HG03103 (cell line): ENCODE measurements at regions not wholly inside any gene's neighbourhood (a gene's known extent, or its start where the extent isn't known, plus 50 kb on each side); places are given as distances from the start of the nearest gene placed in this dataset.
A peak's percentile ranks its signal among the peaks of the same experiment; 100 is the strongest.

Experiments
- ATAC-seq: cut with Tn5 transposase; IDR thresholded peaks from one replicate; pipeline ENCODE4 v1.9.1; 2021; ENCODE audit warnings: low read depth; ENCODE audit not compliant: unreplicated experiment

GRCh38 chr5:51449026-51449425 is 65.8 kb downstream of the ISL1 start:
- no peak for ATAC-seq

GRCh38 chr5:51452562-51452961 is 69.3 kb downstream of the ISL1 start:
- no peak for ATAC-seq

GRCh38 chr5:51465165-51465564 is 81.9 kb downstream of the ISL1 start:
- no peak for ATAC-seq

GRCh38 chr5:51466214-51466613 is 83.0 kb downstream of the ISL1 start:
- ATAC-seq, result no peak

GRCh38 chr5:51468196-51468595 is 84.9 kb downstream of the ISL1 start:
- ATAC-seq, result no peak

GRCh38 chr5:51471630-51472029 is 88.4 kb downstream of the ISL1 start:
- ATAC-seq, result no peak

- ATAC-seq, result no peak
Observed at GRCh38 chr5:51472472-51472871, 89.2 kb downstream of the ISL1 start.

- no peak for ATAC-seq
Observed at GRCh38 chr5:51475628-51476027, 92.4 kb downstream of the ISL1 start.

- no peak for ATAC-seq
Observed at GRCh38 chr5:51476431-51476830, 93.2 kb downstream of the ISL1 start.

- ATAC-seq, result peak; percentile 59
Observed at GRCh38 chr5:51479840-51480239, 96.6 kb downstream of the ISL1 start.

GRCh38 chr5:51484326-51484725 is 101.1 kb downstream of the ISL1 start:
- ATAC-seq, result no peak

GRCh38 chr5:51486158-51486557 is 102.9 kb downstream of the ISL1 start:
- ATAC-seq, result no peak

- no peak for ATAC-seq
Observed at GRCh38 chr5:51487952-51488351, 104.7 kb downstream of the ISL1 start.

- ATAC-seq, result no peak
Observed at GRCh38 chr5:51488803-51489642, 105.8 kb downstream of the ISL1 start.

GRCh38 chr5:51494821-51495220 is 111.6 kb downstream of the ISL1 start:
- no peak for ATAC-seq

- ATAC-seq, result no peak
Observed at GRCh38 chr5:51495672-51496071, 112.4 kb downstream of the ISL1 start.

GRCh38 chr5:51517838-51518237 is 134.6 kb downstream of the ISL1 start:
- ATAC-seq, result no peak

- no peak for ATAC-seq
Observed at GRCh38 chr5:51518607-51519006, 135.4 kb downstream of the ISL1 start.

- no peak for ATAC-seq
Observed at GRCh38 chr5:51521583-51521982, 138.3 kb downstream of the ISL1 start.

- ATAC-seq, result no peak
Observed at GRCh38 chr5:51539232-51539631, 156.0 kb downstream of the ISL1 start.

GRCh38 chr5:51544031-51544785 is 161.0 kb downstream of the ISL1 start:
- ATAC-seq, result no peak

- ATAC-seq, result no peak
Observed at GRCh38 chr5:51556833-51557232, 173.6 kb downstream of the ISL1 start.
